Lower leg skin (tissue), 4 donors: ENCODE measurements at regions not wholly inside any gene's neighbourhood (a gene's known extent, or its start where the extent isn't known, plus 50 kb on each side); places are given as distances from the start of the nearest gene placed in this dataset.

ENCODE experiments used
- DNase-seq, 2 donors: peaks; one replicate each; pipeline ENCODE4 v3.0.0-alpha.2; 2019; ENCODE audit warnings: low spot score in 2 of 2
- H3K4me3 ChIP-seq: fragments of 200-600 bp; sonication (generic); 2 replicates; pipeline ENCODE4 v1.5.1; 2017; ENCODE audit warnings: mild to moderate bottlenecking, low read depth; ENCODE audit not compliant: poor library complexity, severe bottlenecking
- CTCF ChIP-seq, 3 donors: fragments of 450-650 bp; IDR thresholded peaks; one replicate each; pipeline ENCODE4 v1.5.1; 2016; ENCODE audit warnings: antibody characterized with exemption in 3 of 3, mild to moderate bottlenecking in 3 of 3, moderate library complexity in 2 of 3
- POLR2A ChIP-seq, 2 donors: fragments of 450-650 bp; IDR thresholded peaks; one replicate each; pipeline ENCODE4 v1.6.1; 2016 to 2017; ENCODE audit warnings: antibody characterized with exemption in 2 of 2, mild to moderate bottlenecking in 1 of 2, moderate library complexity in 1 of 2
- WGBS, 2 donors: methylation state at CpG; one replicate each; pipeline ENCODE4 v1.1.5; 2018; 5-methylcytosine and 5-hydroxymethylcytosine counted together
- intact Hi-C: fragments of 100-400 bp; cut with DNase I; formaldehyde crosslinking; loops from one replicate; pipeline ENCODE4 v1.15.0; 2023; ENCODE audit warnings: low total_unique reads

GRCh38 chr7:113783403-113783802 lies 135.4 kb downstream of the PPP1R3A start:
- 77 to 83% methylated on average over 4 of the region's 4 CpGs for WGBS, 2 donors
- no peak overlapping the region for H3K4me3 ChIP-seq
- intact Hi-C loops = no loop called here
- no peak for DNase-seq
- TF ChIP-seq CTCF (IDR thresholded peaks at IDR 0.05) (no peak), POLR2A (IDR thresholded peaks at IDR 0.05) (no peak)

- intact Hi-C loops = no loop called here
- no peak for TF ChIP-seq CTCF (IDR thresholded peaks at IDR 0.05)
- TF ChIP-seq POLR2A (IDR thresholded peaks at IDR 0.05) = no peak
- 77 to 81% methylated on average over 1 of the region's 1 CpG for WGBS, 2 donors
- no peak overlapping the region for H3K4me3 ChIP-seq
- no peak for DNase-seq
Observed at GRCh38 chr7:113775804-113776203, 143.0 kb downstream of the PPP1R3A start.

- intact Hi-C loops = no loop called here
- no peak for DNase-seq
- TF ChIP-seq CTCF (IDR thresholded peaks at IDR 0.05) (no peak), POLR2A (IDR thresholded peaks at IDR 0.05) (no peak)
- 21% methylated on average over 1 of the region's 1 CpG for WGBS, 2 donors
- H3K4me3 ChIP-seq = no peak overlapping the region
Observed at GRCh38 chr7:113775401-113775800, 143.4 kb downstream of the PPP1R3A start.

- no peak for DNase-seq
- WGBS, 2 donors = 24 to 31% methylated on average over 3 of the region's 3 CpGs
- TF ChIP-seq CTCF (IDR thresholded peaks at IDR 0.05) = no peak
- no peak for TF ChIP-seq POLR2A (IDR thresholded peaks at IDR 0.05)
- H3K4me3 ChIP-seq = no peak overlapping the region
- intact Hi-C loops = no loop called here
Observed at GRCh38 chr7:113774182-113774807, 144.5 kb downstream of the PPP1R3A start.

- H3K4me3 ChIP-seq = no peak overlapping the region
- intact Hi-C loops = no loop called here
- no peak for TF ChIP-seq POLR2A (IDR thresholded peaks at IDR 0.05)
- no peak for TF ChIP-seq CTCF (IDR thresholded peaks at IDR 0.05)
- no peak for DNase-seq
- 84 to 90% methylated on average over 12 of the region's 12 CpGs for WGBS, 2 donors
Observed at GRCh38 chr7:113770146-113770738, 148.6 kb downstream of the PPP1R3A start.

- DNase-seq = no peak
- intact Hi-C loops = no loop called here
- 23 to 28% methylated on average over 1 of the region's 1 CpG for WGBS, 2 donors
- no peak overlapping the region for H3K4me3 ChIP-seq
- TF ChIP-seq POLR2A (IDR thresholded peaks at IDR 0.05) (no peak), CTCF (IDR thresholded peaks at IDR 0.05) (no peak)
Observed at GRCh38 chr7:113768387-113768786, 150.4 kb downstream of the PPP1R3A start.
